Activated T-cell treated with anti-CD3 and anti-CD28 coated beads, Interleukin-2, amount 50 U/mL, for 4 hours (primary cell): ENCODE measurements at regions not wholly inside any gene's neighbourhood (a gene's known extent, or its start where the extent isn't known, plus 50 kb on each side); places are given as distances from the start of the nearest gene placed in this dataset.
A peak's percentile ranks its signal among the peaks of the same experiment; 100 is the strongest.
"Not testable (repeated sequence)": the region's sequence is repeated elsewhere in the genome, so short reads cannot be mapped to it uniquely, and the experiment has no call there.

Experiments used
- ATAC-seq, 2 donors: fragments of 200-7000 bp; cut with Tn5 transposase; one replicate each; pipeline ENCODE4 v1.10.0; 2021
- DNase-seq: peaks from one replicate; pipeline ENCODE4 v3.0.0-alpha.2; 2020
- H3K27me3 Mint-ChIP-seq: one replicate; pipeline ENCODE4 v1.8.0; 2021; ENCODE audit warnings: low read depth, mixed read lengths
- H3K36me3 Mint-ChIP-seq: one replicate; pipeline ENCODE4 v1.8.0; 2022; ENCODE audit warnings: mixed read lengths; ENCODE audit not compliant: insufficient read depth
- H3K4me1 Mint-ChIP-seq: one replicate; pipeline ENCODE4 v1.8.0; 2021; ENCODE audit warnings: low read depth, mixed read lengths
- H3K4me3 Mint-ChIP-seq: one replicate; pipeline ENCODE4 v1.8.0; 2021; ENCODE audit warnings: mild to moderate bottlenecking, moderate library complexity, mixed read lengths
- H3K9me3 Mint-ChIP-seq: one replicate; pipeline ENCODE4 v1.8.0; 2021; ENCODE audit warnings: mixed read lengths

- DNase-seq (no peak), ATAC-seq (no peak)
- H3K9me3 Mint-ChIP-seq = no peaks in the 10 kb centered on the region
- no peaks in the 10 kb centered on the region for H3K4me1 Mint-ChIP-seq
- H3K27me3 Mint-ChIP-seq = no peaks in the 10 kb centered on the region
- no peak overlapping the region for H3K4me3 Mint-ChIP-seq
- no peaks in the 10 kb centered on the region for H3K36me3 Mint-ChIP-seq
Observed at GRCh38 chr15:20344601-20345400, 196.8 kb downstream of the GOLGA6L6 start.

GRCh38 chr15:20343395-20344211, 198.0 kb downstream of the GOLGA6L6 start:
- not testable (repeated sequence) for H3K9me3 Mint-ChIP-seq, H3K4me3 Mint-ChIP-seq, DNase-seq, H3K4me1 Mint-ChIP-seq, ATAC-seq, H3K36me3 Mint-ChIP-seq, H3K27me3 Mint-ChIP-seq

GRCh38 chr15:20342601-20343394, 198.8 kb downstream of the GOLGA6L6 start:
- not testable (repeated sequence) for H3K4me1 Mint-ChIP-seq, ATAC-seq, H3K4me3 Mint-ChIP-seq, H3K9me3 Mint-ChIP-seq, H3K36me3 Mint-ChIP-seq, DNase-seq, H3K27me3 Mint-ChIP-seq

- H3K27me3 Mint-ChIP-seq = no peaks in the 10 kb centered on the region
- ATAC-seq = no peak
- DNase-seq = no peak
- no peaks in the 10 kb centered on the region for H3K4me1 Mint-ChIP-seq
- H3K9me3 Mint-ChIP-seq = peaks cover 4% of the 10 kb centered on the region
- no peak overlapping the region for H3K4me3 Mint-ChIP-seq
- H3K36me3 Mint-ChIP-seq = no peaks in the 10 kb centered on the region
Observed at GRCh38 chr15:20341901-20342600, 199.5 kb downstream of the GOLGA6L6 start.

GRCh38 chr15:20340931-20341661, 200.5 kb downstream of the GOLGA6L6 start:
- Mint-ChIP-seq H3K36me3 (no peaks in the 10 kb centered on the region), H3K9me3 (peaks cover 6% of the 10 kb centered on the region), H3K4me3 (no peak overlapping the region), H3K27me3 (no peaks in the 10 kb centered on the region), H3K4me1 (no peaks in the 10 kb centered on the region)
- DNase-seq = no peak
- ATAC-seq = peak; percentile 23 to 37

DNA sequence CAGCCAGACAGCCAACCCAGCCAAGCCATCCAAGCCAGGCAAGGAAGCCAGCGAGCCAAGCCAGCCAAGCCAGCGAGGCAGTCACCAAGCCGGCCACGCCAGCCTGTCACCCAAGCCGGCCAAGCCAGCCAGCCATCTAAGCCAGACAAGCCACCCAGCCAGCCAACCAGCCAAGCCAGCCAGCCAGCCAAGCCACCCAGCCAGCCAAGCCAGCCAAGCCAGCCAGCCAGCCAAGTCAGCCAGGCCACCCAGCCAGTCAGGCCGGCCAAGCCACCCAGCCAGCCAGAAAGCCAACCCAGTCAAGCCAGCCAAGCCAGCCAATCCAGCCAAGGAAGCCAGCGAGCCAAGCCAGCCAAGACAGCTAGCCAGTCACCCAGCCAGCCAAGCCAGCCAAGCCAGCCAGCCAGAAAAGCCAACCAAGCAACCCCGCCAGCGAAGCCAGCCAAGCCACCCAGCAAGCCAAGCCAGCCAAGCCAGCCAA, 201.2 kb downstream of the GOLGA6L6 start:
- H3K9me3 Mint-ChIP-seq = peaks cover 9% of the 10 kb centered on the region
- H3K4me1 Mint-ChIP-seq = no peaks in the 10 kb centered on the region
- no peaks in the 10 kb centered on the region for H3K36me3 Mint-ChIP-seq
- no peaks in the 10 kb centered on the region for H3K27me3 Mint-ChIP-seq
- DNase-seq (no peak), ATAC-seq (peak in 1 of 2 donors; percentile 23)
- H3K4me3 Mint-ChIP-seq = no peak overlapping the region

GRCh38 chr15:20339086-20339791, 202.4 kb downstream of the GOLGA6L6 start:
- H3K36me3 Mint-ChIP-seq, H3K4me1 Mint-ChIP-seq, DNase-seq, H3K9me3 Mint-ChIP-seq, H3K27me3 Mint-ChIP-seq, H3K4me3 Mint-ChIP-seq, ATAC-seq: not testable (repeated sequence)

DNA sequence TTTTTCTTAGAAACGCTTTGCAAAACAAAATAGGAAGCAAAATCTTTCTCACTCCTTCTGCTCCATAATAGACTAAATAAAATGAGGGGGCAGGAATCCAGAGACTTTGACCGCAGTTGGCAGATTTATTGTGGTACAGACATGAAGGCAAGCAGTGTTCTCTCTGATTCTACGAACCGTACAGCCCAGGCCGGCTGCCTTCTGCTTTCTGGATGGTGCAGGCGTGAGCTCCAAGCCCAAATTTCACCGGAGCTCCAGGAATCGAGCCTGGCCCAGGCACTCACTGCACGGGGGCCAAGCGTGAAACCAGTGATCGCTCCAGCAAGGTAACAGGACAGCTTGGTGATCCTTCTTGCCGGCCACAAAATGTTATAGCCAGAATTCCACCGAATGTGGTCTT, 202.9 kb downstream of the GOLGA6L6 start:
- not testable (repeated sequence) for H3K36me3 Mint-ChIP-seq

GRCh38 chr15:20337238-20337637, 204.4 kb downstream of the GOLGA6L6 start:
- H3K36me3 Mint-ChIP-seq, DNase-seq, H3K27me3 Mint-ChIP-seq, H3K4me3 Mint-ChIP-seq, H3K9me3 Mint-ChIP-seq, H3K4me1 Mint-ChIP-seq, ATAC-seq: not testable (repeated sequence)

More for the DNA sequence above, 202.9 kb downstream of the GOLGA6L6 start:
- not testable (repeated sequence) for DNase-seq, H3K4me3 Mint-ChIP-seq, ATAC-seq, H3K4me1 Mint-ChIP-seq, H3K27me3 Mint-ChIP-seq, H3K9me3 Mint-ChIP-seq

DNA sequence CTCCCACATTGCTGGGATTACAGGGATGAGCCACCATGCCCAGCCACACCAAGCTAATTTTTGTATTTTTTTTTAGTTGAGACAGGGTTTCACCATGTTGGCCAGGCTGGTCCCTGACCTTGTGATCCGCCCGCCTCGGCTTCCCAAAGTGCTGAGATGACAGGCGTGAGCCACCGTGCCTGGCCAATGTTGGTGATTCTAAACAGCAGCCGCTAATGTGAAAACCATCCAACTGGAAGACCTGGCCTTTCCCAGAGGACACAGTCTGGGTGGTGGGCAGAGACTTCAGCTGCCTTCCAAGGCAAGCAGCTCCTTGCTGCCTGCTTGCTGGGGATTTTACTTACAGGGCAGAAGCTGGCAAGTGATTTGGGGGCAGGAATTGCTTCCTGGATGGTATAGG, 207.1 kb downstream of the GOLGA6L6 start:
- not testable (repeated sequence) for DNase-seq, H3K4me1 Mint-ChIP-seq, H3K27me3 Mint-ChIP-seq, H3K9me3 Mint-ChIP-seq, H3K36me3 Mint-ChIP-seq, H3K4me3 Mint-ChIP-seq, ATAC-seq

GRCh38 chr15:20325751-20326150, 215.8 kb downstream of the GOLGA6L6 start:
- ATAC-seq, H3K4me3 Mint-ChIP-seq, H3K27me3 Mint-ChIP-seq, DNase-seq, H3K9me3 Mint-ChIP-seq, H3K4me1 Mint-ChIP-seq, H3K36me3 Mint-ChIP-seq: not testable (repeated sequence)

- not testable (repeated sequence) for DNase-seq, H3K36me3 Mint-ChIP-seq, H3K4me1 Mint-ChIP-seq, H3K9me3 Mint-ChIP-seq, H3K4me3 Mint-ChIP-seq, H3K27me3 Mint-ChIP-seq, ATAC-seq
Observed at GRCh38 chr15:20317132-20317531, 224.5 kb downstream of the GOLGA6L6 start.
